T-helper 2 cell treated with Interferon-gamma antibody and Interleukin-4, amounts not matched to agents 100 ng/mL and 5 ng/mL, for 36 hours (primary cell): ENCODE measurements at regions not wholly inside any gene's neighbourhood (a gene's known extent, or its start where the extent isn't known, plus 50 kb on each side); places are given as distances from the start of the nearest gene placed in this dataset.

Experiments used
- intact Hi-C: fragments of 100-400 bp; cut with micrococcal nuclease; formaldehyde crosslinking; loops from one replicate; pipeline ENCODE4 v1.15.1; 2023

GRCh38 chr17:14776791-14777190 lies 475.9 kb downstream of the HS3ST3B1 start:
- intact Hi-C loops = no loop called here

- intact Hi-C loops = no loop called here
Measured at GRCh38 chr17:14775731-14776492, 475.0 kb downstream of the HS3ST3B1 start.

GRCh38 chr17:14774774-14775173 lies 473.9 kb downstream of the HS3ST3B1 start:
- intact Hi-C loops = no loop called here

- intact Hi-C loops = no loop called here
Measured at GRCh38 chr17:14772776-14773175, 471.9 kb downstream of the HS3ST3B1 start.

GRCh38 chr17:14771543-14771942 lies 470.7 kb downstream of the HS3ST3B1 start:
- intact Hi-C loops = no loop called here

- intact Hi-C loops = no loop called here
Measured at GRCh38 chr17:14768923-14769322, 468.0 kb downstream of the HS3ST3B1 start.

- intact Hi-C loops = no loop called here
Measured at GRCh38 chr17:14762736-14763479, 462.0 kb downstream of the HS3ST3B1 start.

GRCh38 chr17:14760719-14761411 lies 460.0 kb downstream of the HS3ST3B1 start:
- intact Hi-C loops = no loop called here

- intact Hi-C loops = no loop called here
Measured at GRCh38 chr17:14760212-14760611, 459.3 kb downstream of the HS3ST3B1 start.

GRCh38 chr17:14759325-14759724 lies 458.4 kb downstream of the HS3ST3B1 start:
- intact Hi-C loops = no loop called here

GRCh38 chr17:14756479-14756878 lies 455.6 kb downstream of the HS3ST3B1 start:
- intact Hi-C loops = no loop called here

GRCh38 chr17:14755002-14755401 lies 454.1 kb downstream of the HS3ST3B1 start:
- intact Hi-C loops = no loop called here

- intact Hi-C loops = no loop called here
Measured at GRCh38 chr17:14753383-14753782, 452.5 kb downstream of the HS3ST3B1 start.

GRCh38 chr17:14752011-14752410 lies 451.1 kb downstream of the HS3ST3B1 start:
- intact Hi-C loops = no loop called here

GRCh38 chr17:14750866-14751265 lies 450.0 kb downstream of the HS3ST3B1 start:
- intact Hi-C loops = no loop called here

- intact Hi-C loops = no loop called here
Measured at GRCh38 chr17:14749269-14749668, 448.4 kb downstream of the HS3ST3B1 start.

GRCh38 chr17:14748036-14748710 lies 447.3 kb downstream of the HS3ST3B1 start:
- intact Hi-C loops = no loop called here

- intact Hi-C loops = no loop called here
Measured at GRCh38 chr17:14747603-14747950, 446.7 kb downstream of the HS3ST3B1 start.

GRCh38 chr17:14746822-14747602 lies 446.1 kb downstream of the HS3ST3B1 start:
- intact Hi-C loops = no loop called here

- intact Hi-C loops = no loop called here
Measured at GRCh38 chr17:14745541-14745940, 444.7 kb downstream of the HS3ST3B1 start.
